ENCODE measurements at regions not wholly inside any gene's neighbourhood (a gene's known extent, or its start where the extent isn't known, plus 50 kb on each side); places are given as distances from the start of the nearest gene placed in this dataset.
"Not testable (repeated sequence)": the region's sequence is repeated elsewhere in the genome, so short reads cannot be mapped to it uniquely, and the experiment has no call there.

DNA sequence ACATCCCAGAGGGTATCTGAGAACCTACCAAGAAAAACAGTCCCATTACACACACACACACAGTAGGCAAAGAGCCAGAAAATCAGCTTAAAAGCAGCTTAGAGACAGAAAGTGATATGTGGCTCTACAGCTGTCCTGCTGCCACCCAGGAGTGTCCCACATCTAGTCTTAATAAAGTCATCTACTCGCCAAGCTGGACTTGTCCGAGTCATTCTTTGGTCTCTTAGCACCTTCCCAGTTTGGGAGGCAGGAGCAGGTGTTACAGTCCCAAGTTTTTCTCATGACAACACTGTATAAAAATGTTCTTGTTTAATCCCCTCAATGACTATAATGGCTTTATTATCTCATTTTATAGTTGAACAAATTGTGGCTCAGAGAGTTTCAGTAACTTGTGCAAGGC lies 252.5 kb upstream of the CASK start:
- RAD21 ChIA-PET (ENCODE audit: low non-redundant PET in 1 of 2, low total read pairs in 2 of 2, uncharacterized antibody in 2 of 2, unreplicated experiment in 2 of 2): no interaction called here
- ATAC-seq (no peak), DNase-seq (ENCODE audit: low read depth, low spot score) (no peak)
- Histone ChIP-seq H4K20me1 (ENCODE audit: insufficient read depth) (no peaks in the 10 kb centered on the region), H3K9me3 (ENCODE audit: control insufficient read depth in 1 of 2, insufficient read depth in 1 of 2, low read depth in 1 of 2, low read length in 2 of 2) (no peaks in the 10 kb centered on the region), H3K9me2 (ENCODE audit: insufficient read depth) (no peaks in the 10 kb centered on the region), H3K36me3 (ENCODE audit: control insufficient read depth in 1 of 2, insufficient read depth in 2 of 2, low read length in 2 of 2) (no peaks in the 10 kb centered on the region), H3K27ac (ENCODE audit: low read depth, low read length) (no peak overlapping the region), H3K4me2 (ENCODE audit: low read length) (no peak overlapping the region), H3K4me1 (ENCODE audit: control insufficient read depth in 1 of 2, insufficient read depth in 2 of 2, low read length in 2 of 2) (no peaks in the 10 kb centered on the region), H3K4me3 (replicated peaks in 1 of 2; ENCODE audit: low read depth in 1 of 2, low read length in 2 of 2) (no peak overlapping the region), H3K79me2 (ENCODE audit: insufficient read depth, low read length) (no peaks in the 10 kb centered on the region), H2AFZ (ENCODE audit: low read depth, low read length, poor library complexity, severe bottlenecking) (no peak overlapping the region), H3K9ac (ENCODE audit: low read length) (no peak overlapping the region), H3K27me3 (ENCODE audit: insufficient read depth, low read length) (no peaks in the 10 kb centered on the region)
- no TSS peak for BruUV-seq (replicated peaks)
- POLR2A ChIA-PET: no interaction called here
- CTCF ChIA-PET: no interaction called here
- intact Hi-C loops (cut with micrococcal nuclease): no loop called here
- no peak for TF ChIP-seq YY1 (IDR thresholded peaks at IDR 0.05; ENCODE audit: extremely low read depth, insufficient replicate concordance, low read depth, low read length)
- TF ChIP-seq ATF3 (IDR thresholded peaks at IDR 0.05): no peak
- TF ChIP-seq ELF1 (IDR thresholded peaks at IDR 0.05; ENCODE audit: borderline replicate concordance, low read depth): no peak
- no peak for TF ChIP-seq SP1 (IDR thresholded peaks at IDR 0.05; ENCODE audit: low read depth)
- TF ChIP-seq SIN3A (IDR thresholded peaks at IDR 0.05; ENCODE audit: low read depth): no peak
- TF ChIP-seq SRF (IDR thresholded peaks at IDR 0.05; ENCODE audit: low read depth): no peak
- no peak for TF ChIP-seq FOSL1 (IDR thresholded peaks at IDR 0.05; ENCODE audit: low read depth)
- TF ChIP-seq, protein P1, sequence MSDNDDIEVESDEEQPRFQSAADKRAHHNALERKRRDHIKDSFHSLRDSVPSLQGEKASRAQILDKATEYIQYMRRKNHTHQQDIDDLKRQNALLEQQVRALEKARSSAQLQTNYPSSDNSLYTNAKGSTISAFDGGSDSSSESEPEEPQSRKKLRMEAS (IDR thresholded peaks at IDR 0.05): no peak
- TF ChIP-seq ZFX (IDR thresholded peaks at IDR 0.05): no peak
- no peak for TF ChIP-seq CBX3 (IDR thresholded peaks at IDR 0.05; ENCODE audit: low read depth)
- TF ChIP-seq JUND (IDR thresholded peaks at IDR 0.05): no peak
- TF ChIP-seq CEBPB (IDR thresholded peaks at IDR 0.05; ENCODE audit: low read depth): no peak

DNA sequence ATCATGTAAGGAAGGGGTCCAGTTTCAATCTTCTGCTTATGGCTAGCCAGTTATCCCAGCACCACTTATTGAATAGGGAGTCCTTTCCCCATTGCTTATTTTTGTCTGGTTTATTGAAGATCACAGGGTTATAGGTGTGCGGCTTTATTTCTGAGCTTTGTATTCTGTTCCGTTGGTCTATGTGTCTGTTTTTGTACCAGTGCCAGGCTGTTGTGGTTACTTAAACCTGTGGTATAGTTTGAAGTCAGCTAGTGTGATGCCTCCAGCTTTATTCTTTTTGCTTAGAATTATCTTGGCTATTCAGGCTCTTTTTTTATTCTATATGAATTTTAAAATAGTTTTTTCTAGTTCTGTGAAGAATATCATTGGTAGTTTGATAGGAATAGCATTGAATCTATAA lies 234.6 kb upstream of the CASK start:
- H3K9me2 ChIP-seq (ENCODE audit: insufficient read depth); ATAC-seq; H3K4me2 ChIP-seq (ENCODE audit: low read length); H3K27me3 ChIP-seq (ENCODE audit: insufficient read depth, low read length); RAD21 ChIA-PET (ENCODE audit: low non-redundant PET in 1 of 2, low total read pairs in 2 of 2, uncharacterized antibody in 2 of 2, unreplicated experiment in 2 of 2); POLR2A ChIA-PET; H3K4me1 ChIP-seq (ENCODE audit: control insufficient read depth in 1 of 2, insufficient read depth in 2 of 2, low read length in 2 of 2); CTCF ChIA-PET; H4K20me1 ChIP-seq (ENCODE audit: insufficient read depth); BruUV-seq (replicated peaks); intact Hi-C loops (cut with micrococcal nuclease); H3K9ac ChIP-seq (ENCODE audit: low read length); H3K79me2 ChIP-seq (ENCODE audit: insufficient read depth, low read length); DNase-seq (ENCODE audit: low read depth, low spot score); H3K36me3 ChIP-seq (ENCODE audit: control insufficient read depth in 1 of 2, insufficient read depth in 2 of 2, low read length in 2 of 2); H3K27ac ChIP-seq (ENCODE audit: low read depth, low read length); H2AFZ ChIP-seq (ENCODE audit: low read depth, low read length, poor library complexity, severe bottlenecking); H3K9me3 ChIP-seq (ENCODE audit: control insufficient read depth in 1 of 2, insufficient read depth in 1 of 2, low read depth in 1 of 2, low read length in 2 of 2); H3K4me3 ChIP-seq (replicated peaks in 1 of 2; ENCODE audit: low read depth in 1 of 2, low read length in 2 of 2): not testable (repeated sequence)

All from HCT116 (cell line).